A549 (cell line): ENCODE measurements at regions not wholly inside any gene's neighbourhood (a gene's known extent, or its start where the extent isn't known, plus 50 kb on each side); places are given as distances from the start of the nearest gene placed in this dataset.
A peak's percentile ranks its signal among the peaks of the same experiment; 100 is the strongest.

Experiments
- ATAC-seq, 2 experiments: fragments of 200-7000 bp in 1 of 2; fragments of >200 bp in 1 of 2; cut with Nextera tagmentation in 1 of 2; cut with Tn5 transposase in 1 of 2; 3 replicates each; pipeline versions ENCODE4 v1.8.0 to v1.9.1; 2018 to 2020; ENCODE audit warnings: mild to moderate bottlenecking in 1 of 2, moderate library complexity in 1 of 2
- CTCF ChIA-PET: fragments of 300-600 bp; sonication (Branson Sonifier 250); formaldehyde crosslinking; extraction: SDS; loops from one replicate; lab custom pipeline; 2021; ENCODE audit warnings: antibody characterized with exemption, inconsistent platforms; lab: Yijun Ruan, JAX
- POLR2A ChIA-PET: fragments of 350-600 bp; formaldehyde crosslinking; extraction: SDS; loops from one replicate; lab custom pipeline; 2021; ENCODE audit warnings: antibody characterized with exemption, inconsistent platforms; lab: Yijun Ruan, JAX
- DNase-seq, 2 experiments: peaks; one replicate each; pipeline versions ENCODE4 v3.0.0 to v3.0.0-alpha.2; 2011 to 2016; ENCODE audit warnings: low read depth in 1 of 2, low spot score in 1 of 2
- FAIRE-seq: peaks from 2 replicates; lab custom pipeline; 2011; peaks lifted over from hg19 to GRCh38; lab: Jason Lieb, UNC
- H3K27ac ChIP-seq, 2 experiments: fragments of >200 bp; sonication (Bioruptor Twin); formaldehyde crosslinking; 3 replicates each; pipeline ENCODE4 v1.5.1; 2016 to 2017
- H3K4me1 ChIP-seq: fragments of >200 bp; sonication (Bioruptor Twin); formaldehyde crosslinking; 3 replicates; pipeline ENCODE4 v1.6.1; 2016
- H3K4me2 ChIP-seq: fragments of >200 bp; sonication (Bioruptor Twin); formaldehyde crosslinking; 3 replicates; pipeline ENCODE4 v1.6.1; 2016
- H3K4me3 ChIP-seq: fragments of >200 bp; sonication (Bioruptor Twin); formaldehyde crosslinking; 3 replicates; pipeline ENCODE4 v1.5.1; 2016
- H3K9me3 ChIP-seq: fragments of >200 bp; sonication (Bioruptor Twin); formaldehyde crosslinking; 3 replicates; pipeline ENCODE4 v1.6.1; 2016
- BHLHE40 ChIP-seq: IDR thresholded peaks from 2 replicates; pipeline ENCODE4 v1.6.1; 2012; ENCODE audit warnings: low read depth, low read length, inconsistent platforms
- CEBPB ChIP-seq, 2 experiments: fragments of >200 bp in 1 of 2; sonication (Bioruptor Twin) in 1 of 2; formaldehyde crosslinking in 1 of 2; IDR thresholded peaks; 2 replicates each; pipeline ENCODE4 v1.6.1; 2012 to 2016
- CHD2 ChIP-seq: fragments of 150-350 bp; IDR thresholded peaks from 2 replicates; pipeline ENCODE4 v1.6.1; 2014; ENCODE audit warnings: low read length; ENCODE audit not compliant: partially characterized antibody
- CHD4 ChIP-seq: fragments of 200-600 bp; sonication (generic); IDR thresholded peaks from 2 replicates; pipeline ENCODE4 v1.6.1; 2016; ENCODE audit warnings: antibody characterized with exemption, mild to moderate bottlenecking, borderline replicate concordance
- FOSB ChIP-seq: fragments of 250-450 bp; sonication (Bioruptor Pico); IDR thresholded peaks from 2 replicates; pipeline ENCODE4 v1.5.0; 2020; ENCODE audit warnings: mild to moderate bottlenecking, moderate library complexity
- FOSL2 ChIP-seq, 2 experiments: fragments of 450-650 bp in 1 of 2; fragments of >200 bp in 1 of 2; sonication (Bioruptor Twin) in 1 of 2; formaldehyde crosslinking; IDR thresholded peaks; 2 replicates each; pipeline versions ENCODE4 v1.5.0 to v1.6.1; 2016 to 2020; ENCODE audit warnings: mild to moderate bottlenecking in 1 of 2, moderate library complexity in 1 of 2
- HDAC2 ChIP-seq: fragments of 200-600 bp; sonication (generic); IDR thresholded peaks from 2 replicates; pipeline ENCODE4 v1.6.1; 2016
- KDM5A ChIP-seq: fragments of 200-600 bp; sonication (generic); IDR thresholded peaks from 2 replicates; pipeline ENCODE4 v1.6.1; 2016; ENCODE audit warnings: antibody characterized with exemption, mild to moderate bottlenecking
- MAFK ChIP-seq: fragments of 450-650 bp; IDR thresholded peaks from 2 replicates; pipeline ENCODE4 v1.6.1; 2014; ENCODE audit not compliant: partially characterized antibody
- MAZ ChIP-seq: fragments of 150-350 bp; IDR thresholded peaks from 2 replicates; pipeline ENCODE4 v1.6.1; 2014; ENCODE audit warnings: antibody characterized with exemption, low read depth, low read length, borderline replicate concordance
- NFE2L2 ChIP-seq: fragments of 150-350 bp; conservative IDR thresholded peaks from 2 replicates; pipeline ENCODE4 v1.6.1; 2014; ENCODE audit warnings: low read length
- PHF8 ChIP-seq: fragments of 200-600 bp; sonication (generic); IDR thresholded peaks from 2 replicates; pipeline ENCODE4 v1.6.1; 2016; ENCODE audit warnings: low read depth, mild to moderate bottlenecking, antibody characterized with exemption, moderate library complexity, borderline replicate concordance
- POLR2A ChIP-seq: IDR thresholded peaks from 2 replicates; pipeline ENCODE4 v1.6.1; 2012; ENCODE audit warnings: mild to moderate bottlenecking, low read length
- POLR2AphosphoS2 ChIP-seq: conservative IDR thresholded peaks from 2 replicates; pipeline ENCODE4 v1.6.1; 2012; ENCODE audit warnings: low read length, improper control_type of control experiment, inconsistent platforms
- RFX5 ChIP-seq: fragments of 450-650 bp; IDR thresholded peaks from 2 replicates; pipeline ENCODE4 v1.7.1; 2014; ENCODE audit warnings: antibody characterized with exemption, mild to moderate bottlenecking, moderate library complexity
- RNF2 ChIP-seq: fragments of 200-600 bp; sonication (generic); IDR thresholded peaks from 2 replicates; pipeline ENCODE4 v1.6.1; 2016; ENCODE audit warnings: low read depth, mild to moderate bottlenecking, antibody characterized with exemption, moderate library complexity, borderline replicate concordance
- SMC3 ChIP-seq: fragments of >200 bp; sonication (Bioruptor Twin); formaldehyde crosslinking; IDR thresholded peaks from 3 replicates; pipeline ENCODE4 v1.6.1; 2018; ENCODE audit warnings: inconsistent platforms
- TP53 ChIP-seq: fragments of 250-450 bp; sonication (Bioruptor Pico); IDR thresholded peaks from 2 replicates; pipeline ENCODE4 v1.5.0; 2021; ENCODE audit warnings: mild to moderate bottlenecking, moderate library complexity
- TF ChIP-seq, protein P1 (sequence below): fragments of >200 bp; sonication (Bioruptor Twin); formaldehyde crosslinking; IDR thresholded peaks from 3 replicates; pipeline ENCODE4 v1.5.1; 2016
- TF ChIP-seq, protein P2 (sequence below): fragments of 150-350 bp; IDR thresholded peaks from 2 replicates; pipeline ENCODE4 v1.6.1; 2014; ENCODE audit warnings: low read depth, mild to moderate bottlenecking, low read length
- TF ChIP-seq, protein P3 (sequence below): IDR thresholded peaks from 2 replicates; pipeline ENCODE4 v1.6.1; 2012
- TF ChIP-seq, protein P4 (sequence below): fragments of 250-450 bp; sonication (Bioruptor Pico); IDR thresholded peaks from 2 replicates; pipeline ENCODE4 v1.5.0; 2021; ENCODE audit warnings: mild to moderate bottlenecking, moderate library complexity, borderline replicate concordance
- TF ChIP-seq, protein P5 (sequence below): IDR thresholded peaks from 2 replicates; pipeline ENCODE4 v1.6.1; 2012
- TF ChIP-seq, protein P6 (sequence below): fragments of 450-650 bp; IDR thresholded peaks from 2 replicates; pipeline ENCODE4 v1.6.1; 2014; ENCODE audit warnings: antibody characterized with exemption
- TF ChIP-seq, protein P7 (sequence below): fragments of >200 bp; sonication (Bioruptor Twin); formaldehyde crosslinking; IDR thresholded peaks from 3 replicates; pipeline ENCODE4 v1.6.1; 2016
- TF ChIP-seq, protein P8 (sequence below): IDR thresholded peaks from 2 replicates; pipeline ENCODE4 v1.6.1; 2012; ENCODE audit warnings: low read depth, borderline replicate concordance

DNA sequence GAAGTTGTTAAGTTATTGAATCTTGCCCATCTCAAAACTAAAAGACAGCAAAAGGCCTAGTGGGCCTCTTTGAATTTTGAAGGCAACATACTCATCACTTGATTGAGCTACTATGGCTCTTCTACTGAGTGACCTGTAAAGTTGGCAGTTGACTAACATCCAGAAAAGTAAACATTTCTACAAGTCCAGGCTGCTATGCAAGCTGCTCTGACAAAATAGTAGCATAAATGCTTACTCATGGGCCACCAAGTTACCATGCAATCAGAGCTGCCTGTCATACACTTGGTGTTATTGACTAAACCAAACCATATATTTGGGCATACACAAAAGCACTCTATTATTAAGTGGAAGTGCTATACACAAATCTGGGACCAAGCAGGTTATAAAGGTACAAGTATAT, 148.8 kb downstream of the DDX3Y start:
- POLR2A ChIA-PET: no interaction called here
- no peak for ATAC-seq
- CTCF ChIA-PET: no interaction called here
- Histone ChIP-seq H3K4me1 (no peaks in the 10 kb centered on the region), H3K27ac (no peak overlapping the region), H3K4me3 (no peak overlapping the region), H3K9me3 (no peaks in the 10 kb centered on the region), H3K4me2 (no peak overlapping the region)
- TF ChIP-seq HDAC2: no peak
- TF ChIP-seq TP53: no peak
- no peak for TF ChIP-seq CHD2
- TF ChIP-seq PHF8: no peak
- TF ChIP-seq, protein P1, sequence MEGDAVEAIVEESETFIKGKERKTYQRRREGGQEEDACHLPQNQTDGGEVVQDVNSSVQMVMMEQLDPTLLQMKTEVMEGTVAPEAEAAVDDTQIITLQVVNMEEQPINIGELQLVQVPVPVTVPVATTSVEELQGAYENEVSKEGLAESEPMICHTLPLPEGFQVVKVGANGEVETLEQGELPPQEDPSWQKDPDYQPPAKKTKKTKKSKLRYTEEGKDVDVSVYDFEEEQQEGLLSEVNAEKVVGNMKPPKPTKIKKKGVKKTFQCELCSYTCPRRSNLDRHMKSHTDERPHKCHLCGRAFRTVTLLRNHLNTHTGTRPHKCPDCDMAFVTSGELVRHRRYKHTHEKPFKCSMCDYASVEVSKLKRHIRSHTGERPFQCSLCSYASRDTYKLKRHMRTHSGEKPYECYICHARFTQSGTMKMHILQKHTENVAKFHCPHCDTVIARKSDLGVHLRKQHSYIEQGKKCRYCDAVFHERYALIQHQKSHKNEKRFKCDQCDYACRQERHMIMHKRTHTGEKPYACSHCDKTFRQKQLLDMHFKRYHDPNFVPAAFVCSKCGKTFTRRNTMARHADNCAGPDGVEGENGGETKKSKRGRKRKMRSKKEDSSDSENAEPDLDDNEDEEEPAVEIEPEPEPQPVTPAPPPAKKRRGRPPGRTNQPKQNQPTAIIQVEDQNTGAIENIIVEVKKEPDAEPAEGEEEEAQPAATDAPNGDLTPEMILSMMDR: no peak
- TF ChIP-seq, protein P2, sequence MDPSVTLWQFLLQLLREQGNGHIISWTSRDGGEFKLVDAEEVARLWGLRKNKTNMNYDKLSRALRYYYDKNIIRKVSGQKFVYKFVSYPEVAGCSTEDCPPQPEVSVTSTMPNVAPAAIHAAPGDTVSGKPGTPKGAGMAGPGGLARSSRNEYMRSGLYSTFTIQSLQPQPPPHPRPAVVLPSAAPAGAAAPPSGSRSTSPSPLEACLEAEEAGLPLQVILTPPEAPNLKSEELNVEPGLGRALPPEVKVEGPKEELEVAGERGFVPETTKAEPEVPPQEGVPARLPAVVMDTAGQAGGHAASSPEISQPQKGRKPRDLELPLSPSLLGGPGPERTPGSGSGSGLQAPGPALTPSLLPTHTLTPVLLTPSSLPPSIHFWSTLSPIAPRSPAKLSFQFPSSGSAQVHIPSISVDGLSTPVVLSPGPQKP: no peak
- TF ChIP-seq FOSB (CRISPR knock-in tag): no peak
- TF ChIP-seq RFX5: no peak
- TF ChIP-seq KDM5A: no peak
- TF ChIP-seq CHD4: no peak
- TF ChIP-seq BHLHE40: no peak
- no peak for TF ChIP-seq FOSL2 (IDR thresholded peaks at IDR 0.05)
- no peak for TF ChIP-seq FOSL2 (CRISPR knock-in tag; IDR thresholded peaks at IDR 0.05)
- TF ChIP-seq MAFK: no peak
- TF ChIP-seq, protein P3, sequence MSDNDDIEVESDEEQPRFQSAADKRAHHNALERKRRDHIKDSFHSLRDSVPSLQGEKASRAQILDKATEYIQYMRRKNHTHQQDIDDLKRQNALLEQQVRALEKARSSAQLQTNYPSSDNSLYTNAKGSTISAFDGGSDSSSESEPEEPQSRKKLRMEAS: no peak
- no peak for TF ChIP-seq CEBPB (IDR thresholded peaks at IDR 0.05)
- TF ChIP-seq, protein P4, sequence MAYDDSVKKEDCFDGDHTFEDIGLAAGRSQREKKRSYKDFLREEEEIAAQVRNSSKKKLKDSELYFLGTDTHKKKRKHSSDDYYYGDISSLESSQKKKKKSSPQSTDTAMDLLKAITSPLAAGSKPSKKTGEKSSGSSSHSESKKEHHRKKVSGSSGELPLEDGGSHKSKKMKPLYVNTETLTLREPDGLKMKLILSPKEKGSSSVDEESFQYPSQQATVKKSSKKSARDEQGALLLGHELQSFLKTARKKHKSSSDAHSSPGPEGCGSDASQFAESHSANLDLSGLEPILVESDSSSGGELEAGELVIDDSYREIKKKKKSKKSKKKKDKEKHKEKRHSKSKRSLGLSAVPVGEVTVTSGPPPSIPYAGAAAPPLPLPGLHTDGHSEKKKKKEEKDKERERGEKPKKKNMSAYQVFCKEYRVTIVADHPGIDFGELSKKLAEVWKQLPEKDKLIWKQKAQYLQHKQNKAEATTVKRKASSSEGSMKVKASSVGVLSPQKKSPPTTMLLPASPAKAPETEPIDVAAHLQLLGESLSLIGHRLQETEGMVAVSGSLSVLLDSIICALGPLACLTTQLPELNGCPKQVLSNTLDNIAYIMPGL (CRISPR knock-in tag): no peak
- no peak for TF ChIP-seq SMC3
- TF ChIP-seq, protein P5, sequence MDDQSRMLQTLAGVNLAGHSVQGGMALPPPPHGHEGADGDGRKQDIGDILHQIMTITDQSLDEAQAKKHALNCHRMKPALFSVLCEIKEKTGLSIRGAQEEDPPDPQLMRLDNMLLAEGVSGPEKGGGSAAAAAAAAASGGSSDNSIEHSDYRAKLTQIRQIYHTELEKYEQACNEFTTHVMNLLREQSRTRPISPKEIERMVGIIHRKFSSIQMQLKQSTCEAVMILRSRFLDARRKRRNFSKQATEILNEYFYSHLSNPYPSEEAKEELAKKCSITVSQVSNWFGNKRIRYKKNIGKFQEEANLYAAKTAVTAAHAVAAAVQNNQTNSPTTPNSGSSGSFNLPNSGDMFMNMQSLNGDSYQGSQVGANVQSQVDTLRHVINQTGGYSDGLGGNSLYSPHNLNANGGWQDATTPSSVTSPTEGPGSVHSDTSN: no peak
- TF ChIP-seq POLR2AphosphoS2: no peak
- peak in 1 of 2 experiments; percentile 3 for DNase-seq
- no peak for FAIRE-seq

DNA sequence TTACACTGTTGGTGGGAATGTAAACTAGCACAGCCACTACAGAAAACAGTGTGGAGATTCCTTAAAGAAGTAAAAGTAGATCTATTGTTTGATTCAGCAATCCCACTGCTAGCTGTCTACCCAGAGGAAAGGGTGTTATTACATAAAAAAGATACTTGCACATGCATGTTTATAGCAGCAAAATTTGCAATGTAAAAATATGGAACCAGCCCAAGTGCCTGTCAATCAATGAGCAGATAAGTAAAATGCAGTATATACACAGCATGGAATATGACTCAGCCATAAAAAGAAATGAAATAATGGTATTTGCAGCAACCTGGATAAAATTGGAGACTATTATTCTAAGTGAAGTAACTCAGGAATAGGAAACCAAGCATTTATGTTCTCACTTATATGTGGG, 161.7 kb downstream of the DDX3Y start:
- no peak overlapping the region for H3K4me2 ChIP-seq
- H3K27ac ChIP-seq: no peak overlapping the region
- ChIA-PET POLR2A (no interaction called here), CTCF (no interaction called here)
- DNase-seq: no peak
- FAIRE-seq: no peak
- ATAC-seq: no peak
- TF ChIP-seq MAFK (no peak), NFE2L2 (no peak), FOSL2 (IDR thresholded peaks at IDR 0.05) (no peak), FOSL2 (CRISPR knock-in tag; IDR thresholded peaks at IDR 0.05) (no peak), RNF2 (no peak), POLR2A (no peak), MAZ (no peak), CEBPB (IDR thresholded peaks at IDR 0.05) (no peak)
- TF ChIP-seq, protein P6, sequence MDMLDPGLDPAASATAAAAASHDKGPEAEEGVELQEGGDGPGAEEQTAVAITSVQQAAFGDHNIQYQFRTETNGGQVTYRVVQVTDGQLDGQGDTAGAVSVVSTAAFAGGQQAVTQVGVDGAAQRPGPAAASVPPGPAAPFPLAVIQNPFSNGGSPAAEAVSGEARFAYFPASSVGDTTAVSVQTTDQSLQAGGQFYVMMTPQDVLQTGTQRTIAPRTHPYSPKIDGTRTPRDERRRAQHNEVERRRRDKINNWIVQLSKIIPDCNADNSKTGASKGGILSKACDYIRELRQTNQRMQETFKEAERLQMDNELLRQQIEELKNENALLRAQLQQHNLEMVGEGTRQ: no peak
- TF ChIP-seq, protein P7, sequence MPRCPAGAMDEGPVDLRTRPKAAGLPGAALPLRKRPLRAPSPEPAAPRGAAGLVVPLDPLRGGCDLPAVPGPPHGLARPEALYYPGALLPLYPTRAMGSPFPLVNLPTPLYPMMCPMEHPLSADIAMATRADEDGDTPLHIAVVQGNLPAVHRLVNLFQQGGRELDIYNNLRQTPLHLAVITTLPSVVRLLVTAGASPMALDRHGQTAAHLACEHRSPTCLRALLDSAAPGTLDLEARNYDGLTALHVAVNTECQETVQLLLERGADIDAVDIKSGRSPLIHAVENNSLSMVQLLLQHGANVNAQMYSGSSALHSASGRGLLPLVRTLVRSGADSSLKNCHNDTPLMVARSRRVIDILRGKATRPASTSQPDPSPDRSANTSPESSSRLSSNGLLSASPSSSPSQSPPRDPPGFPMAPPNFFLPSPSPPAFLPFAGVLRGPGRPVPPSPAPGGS: no peak
- TF ChIP-seq, protein P8, sequence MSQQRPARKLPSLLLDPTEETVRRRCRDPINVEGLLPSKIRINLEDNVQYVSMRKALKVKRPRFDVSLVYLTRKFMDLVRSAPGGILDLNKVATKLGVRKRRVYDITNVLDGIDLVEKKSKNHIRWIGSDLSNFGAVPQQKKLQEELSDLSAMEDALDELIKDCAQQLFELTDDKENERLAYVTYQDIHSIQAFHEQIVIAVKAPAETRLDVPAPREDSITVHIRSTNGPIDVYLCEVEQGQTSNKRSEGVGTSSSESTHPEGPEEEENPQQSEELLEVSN: no peak
- H3K4me1 ChIP-seq: no peaks in the 10 kb centered on the region
- no peaks in the 10 kb centered on the region for H3K9me3 ChIP-seq
- no peak overlapping the region for H3K4me3 ChIP-seq
